A549 (cell line): ENCODE measurements at regions not wholly inside any gene's neighbourhood (a gene's known extent, or its start where the extent isn't known, plus 50 kb on each side); places are given as distances from the start of the nearest gene placed in this dataset.

Source experiments
- CHD2 ChIP-seq: fragments of 150-350 bp; IDR thresholded peaks from 2 replicates; pipeline ENCODE4 v1.6.1; 2014; ENCODE audit warnings: low read length; ENCODE audit not compliant: partially characterized antibody
- CTCF ChIP-seq: fragments of >200 bp; sonication (Bioruptor Twin); formaldehyde crosslinking; IDR thresholded peaks from 3 replicates; pipeline ENCODE4 v1.5.1; 2016
- POLR2A ChIP-seq: IDR thresholded peaks from 2 replicates; pipeline ENCODE4 v1.6.1; 2012; ENCODE audit warnings: mild to moderate bottlenecking, low read length

GRCh38 chr6:140225701-140226436 is 851.4 kb upstream of the CITED2 start:
- TF ChIP-seq POLR2A (no peak), CTCF (no peak), CHD2 (no peak)
